GM13977 (cell line): ENCODE measurements at regions not wholly inside any gene's neighbourhood (a gene's known extent, or its start where the extent isn't known, plus 50 kb on each side); places are given as distances from the start of the nearest gene placed in this dataset.

Experiments
- DNase-seq: peaks from one replicate; pipeline ENCODE4 v3.0.0; 2012; ENCODE audit warnings: low spot score
- CTCF ChIP-seq: IDR thresholded peaks from 2 replicates; pipeline ENCODE4 v1.5.1; 2012; ENCODE audit warnings: mild to moderate bottlenecking, control low read depth; ENCODE audit not compliant: insufficient read depth; ENCODE audit errors: extremely low read depth, missing control alignments
- in situ Hi-C: fragments of 300-500 bp; cut with MboI; formaldehyde crosslinking; loops from one replicate; pipeline ENCODE4 v1.12.0; 2022; ENCODE audit warnings: low sequenced_read_pairs, low pct_unique_long_range_greater_than_20kb, mixed read lengths, inconsistent platforms; ENCODE audit not compliant: unreplicated experiment

- in situ Hi-C loops = no loop called here
Observed at GRCh38 chr3:1477669-1478068, 384.8 kb downstream of the CNTN6 start.

GRCh38 chr3:1495466-1495865 is 402.6 kb downstream of the CNTN6 start:
- TF ChIP-seq CTCF = no peak
- in situ Hi-C loops = no loop called here
- no peak for DNase-seq

More at GRCh38 chr3:1477669-1478068, 384.8 kb downstream of the CNTN6 start:
- DNase-seq = no peak
- no peak for TF ChIP-seq CTCF

GRCh38 chr3:1499694-1500093 is 406.9 kb downstream of the CNTN6 start:
- in situ Hi-C loops = no loop called here
- no peak for TF ChIP-seq CTCF
- no peak for DNase-seq

- no peak for DNase-seq
Observed at GRCh38 chr3:1501406-1502115, 408.7 kb downstream of the CNTN6 start.

GRCh38 chr3:1506090-1506489 is 413.3 kb downstream of the CNTN6 start:
- in situ Hi-C loops = no loop called here
- TF ChIP-seq CTCF = no peak
- no peak for DNase-seq

More at GRCh38 chr3:1501406-1502115, 408.7 kb downstream of the CNTN6 start:
- in situ Hi-C loops = no loop called here
- no peak for TF ChIP-seq CTCF

GRCh38 chr3:1513662-1514061 is 420.8 kb downstream of the CNTN6 start:
- DNase-seq = no peak
- in situ Hi-C loops = no loop called here
- no peak for TF ChIP-seq CTCF
